Panc1 (cell line): ENCODE measurements at regions not wholly inside any gene's neighbourhood (a gene's known extent, or its start where the extent isn't known, plus 50 kb on each side); places are given as distances from the start of the nearest gene placed in this dataset.

Experiments
- ATAC-seq: fragments of 200-7000 bp; cut with Tn5 transposase; 2 replicates; pipeline ENCODE4 v1.9.1; 2020; ENCODE audit warnings: mild to moderate bottlenecking, moderate library complexity
- BruUV-seq: library from RNA; stranded (reverse); fragments of 400-500 nt; replicated peaks from 2 replicates; lab custom pipeline; 2021; lab: Mats Ljungman, UMichigan
- CTCF ChIA-PET: fragments of 300-600 bp; sonication (Branson Sonifier 250); formaldehyde crosslinking; loops from one replicate; lab custom pipeline; 2022; ENCODE audit warnings: antibody characterized with exemption; lab: Charles Lee
- POLR2A ChIA-PET: fragments of 300-600 bp; sonication (Branson Sonifier 250); formaldehyde crosslinking; loops from one replicate; lab custom pipeline; 2022; ENCODE audit warnings: antibody characterized with exemption; lab: Charles Lee
- DNase-seq: peaks from one replicate; pipeline ENCODE4 v3.0.0-alpha.2; 2010; ENCODE audit warnings: low read depth, low spot score
- H3K27ac ChIP-seq: 2 replicates; pipeline ENCODE4 v1.5.1; 2011; ENCODE audit warnings: mild to moderate bottlenecking, low read length, inconsistent platforms
- H3K27me3 ChIP-seq: fragments of 200-500 bp; sonication (Bioruptor generic); 2 replicates; pipeline ENCODE4 v1.6.0; 2014; ENCODE audit warnings: low read length, inconsistent platforms; ENCODE audit not compliant: control insufficient read depth, insufficient read depth
- H3K36me3 ChIP-seq: fragments of 200-500 bp; sonication (Bioruptor generic); 2 replicates; pipeline ENCODE4 v1.5.1; 2014; ENCODE audit warnings: inconsistent platforms, mild to moderate bottlenecking, low read length, moderate library complexity; ENCODE audit not compliant: control insufficient read depth, insufficient read depth
- H3K4me1 ChIP-seq: 2 replicates; pipeline ENCODE4 v1.5.1; 2011; ENCODE audit warnings: inconsistent platforms, mild to moderate bottlenecking, low read length, moderate library complexity; ENCODE audit not compliant: control insufficient read depth, insufficient read depth
- H3K4me3 ChIP-seq, 2 experiments: 2 replicates each; pipeline ENCODE4 v1.5.1; 2011 to 2012; ENCODE audit warnings: low read depth in 2 of 2, low read length in 2 of 2, mild to moderate bottlenecking in 2 of 2, inconsistent platforms in 1 of 2, moderate library complexity in 1 of 2
- H3K9me3 ChIP-seq: fragments of 200-500 bp; sonication (Bioruptor generic); 2 replicates; pipeline ENCODE4 v1.5.1; 2014; ENCODE audit warnings: low read depth, mild to moderate bottlenecking, inconsistent platforms, low read length, moderate library complexity; ENCODE audit not compliant: control insufficient read depth, insufficient read depth
- POLR2AphosphoS5 ChIP-seq: IDR thresholded peaks from 2 replicates; pipeline ENCODE4 v1.6.1; 2012; ENCODE audit warnings: mild to moderate bottlenecking, low read depth, low read length, moderate library complexity
- SIN3A ChIP-seq: IDR thresholded peaks from 2 replicates; pipeline ENCODE4 v1.6.1; 2012; ENCODE audit warnings: low read depth, mild to moderate bottlenecking, low read length, moderate library complexity, borderline replicate concordance; ENCODE audit not compliant: insufficient read depth
- TCF7L2 ChIP-seq: IDR thresholded peaks from 2 replicates; pipeline ENCODE4 v1.6.1; 2011; ENCODE audit warnings: mild to moderate bottlenecking, low read depth, low read length, inconsistent platforms
- in situ Hi-C: cut with HindIII; loops from 2 replicates; pipeline ENCODE4 v1.10.0; 2016; ENCODE audit warnings: low sequenced_read_pairs, low pct_unique_long_range_greater_than_20kb
- intact Hi-C: fragments of 100-400 bp; cut with micrococcal nuclease; formaldehyde crosslinking; loops from one replicate; pipeline ENCODE4 v1.10.0; 2022; ENCODE audit not compliant: unreplicated experiment
- TF ChIP-seq, protein P1 (sequence below), 2 experiments: IDR thresholded peaks; 2 replicates each; pipeline ENCODE4 v1.6.1; 2011 to 2012; ENCODE audit warnings: low read depth in 2 of 2, control low read depth in 1 of 2, low read length in 1 of 2, mild to moderate bottlenecking in 1 of 2, moderate library complexity in 1 of 2; ENCODE audit not compliant: insufficient read depth in 1 of 2
- TF ChIP-seq, protein P2 (sequence below): fragments of 450-650 bp; IDR thresholded peaks from 2 replicates; pipeline ENCODE4 v1.5.1; 2017; ENCODE audit warnings: mild to moderate bottlenecking

DNA sequence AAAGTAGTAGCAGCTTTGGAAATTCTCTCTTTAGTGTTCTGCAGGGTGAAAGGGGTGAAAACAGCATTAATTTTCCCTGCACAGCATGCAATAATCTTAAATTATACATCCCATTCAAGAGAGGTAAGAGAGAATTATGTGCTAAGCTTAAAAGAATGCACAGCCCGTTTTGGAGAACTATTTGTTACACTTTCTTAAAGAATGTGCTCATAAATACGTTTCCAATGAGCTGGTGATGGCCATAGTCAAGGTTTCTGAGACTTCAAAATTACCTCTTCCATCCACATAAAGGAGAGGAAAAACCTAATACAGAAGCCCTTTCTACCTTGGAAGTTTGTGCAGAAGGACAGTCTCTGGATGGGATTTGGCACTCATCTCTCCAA is 766.7 kb upstream of the TENM3 start:
- intact Hi-C loops (no loop called here), in situ Hi-C loops (no loop called here)
- no TSS peak for BruUV-seq
- TF ChIP-seq, protein P1, sequence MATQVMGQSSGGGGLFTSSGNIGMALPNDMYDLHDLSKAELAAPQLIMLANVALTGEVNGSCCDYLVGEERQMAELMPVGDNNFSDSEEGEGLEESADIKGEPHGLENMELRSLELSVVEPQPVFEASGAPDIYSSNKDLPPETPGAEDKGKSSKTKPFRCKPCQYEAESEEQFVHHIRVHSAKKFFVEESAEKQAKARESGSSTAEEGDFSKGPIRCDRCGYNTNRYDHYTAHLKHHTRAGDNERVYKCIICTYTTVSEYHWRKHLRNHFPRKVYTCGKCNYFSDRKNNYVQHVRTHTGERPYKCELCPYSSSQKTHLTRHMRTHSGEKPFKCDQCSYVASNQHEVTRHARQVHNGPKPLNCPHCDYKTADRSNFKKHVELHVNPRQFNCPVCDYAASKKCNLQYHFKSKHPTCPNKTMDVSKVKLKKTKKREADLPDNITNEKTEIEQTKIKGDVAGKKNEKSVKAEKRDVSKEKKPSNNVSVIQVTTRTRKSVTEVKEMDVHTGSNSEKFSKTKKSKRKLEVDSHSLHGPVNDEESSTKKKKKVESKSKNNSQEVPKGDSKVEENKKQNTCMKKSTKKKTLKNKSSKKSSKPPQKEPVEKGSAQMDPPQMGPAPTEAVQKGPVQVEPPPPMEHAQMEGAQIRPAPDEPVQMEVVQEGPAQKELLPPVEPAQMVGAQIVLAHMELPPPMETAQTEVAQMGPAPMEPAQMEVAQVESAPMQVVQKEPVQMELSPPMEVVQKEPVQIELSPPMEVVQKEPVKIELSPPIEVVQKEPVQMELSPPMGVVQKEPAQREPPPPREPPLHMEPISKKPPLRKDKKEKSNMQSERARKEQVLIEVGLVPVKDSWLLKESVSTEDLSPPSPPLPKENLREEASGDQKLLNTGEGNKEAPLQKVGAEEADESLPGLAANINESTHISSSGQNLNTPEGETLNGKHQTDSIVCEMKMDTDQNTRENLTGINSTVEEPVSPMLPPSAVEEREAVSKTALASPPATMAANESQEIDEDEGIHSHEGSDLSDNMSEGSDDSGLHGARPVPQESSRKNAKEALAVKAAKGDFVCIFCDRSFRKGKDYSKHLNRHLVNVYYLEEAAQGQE (IDR thresholded peaks at IDR 0.05; ENCODE audit: insufficient read depth in 1 of 2, low read depth in 2 of 2, low read length in 1 of 2): no peak
- TF ChIP-seq TCF7L2 (no peak), SIN3A (no peak), POLR2AphosphoS5 (no peak)
- TF ChIP-seq, protein P2, sequence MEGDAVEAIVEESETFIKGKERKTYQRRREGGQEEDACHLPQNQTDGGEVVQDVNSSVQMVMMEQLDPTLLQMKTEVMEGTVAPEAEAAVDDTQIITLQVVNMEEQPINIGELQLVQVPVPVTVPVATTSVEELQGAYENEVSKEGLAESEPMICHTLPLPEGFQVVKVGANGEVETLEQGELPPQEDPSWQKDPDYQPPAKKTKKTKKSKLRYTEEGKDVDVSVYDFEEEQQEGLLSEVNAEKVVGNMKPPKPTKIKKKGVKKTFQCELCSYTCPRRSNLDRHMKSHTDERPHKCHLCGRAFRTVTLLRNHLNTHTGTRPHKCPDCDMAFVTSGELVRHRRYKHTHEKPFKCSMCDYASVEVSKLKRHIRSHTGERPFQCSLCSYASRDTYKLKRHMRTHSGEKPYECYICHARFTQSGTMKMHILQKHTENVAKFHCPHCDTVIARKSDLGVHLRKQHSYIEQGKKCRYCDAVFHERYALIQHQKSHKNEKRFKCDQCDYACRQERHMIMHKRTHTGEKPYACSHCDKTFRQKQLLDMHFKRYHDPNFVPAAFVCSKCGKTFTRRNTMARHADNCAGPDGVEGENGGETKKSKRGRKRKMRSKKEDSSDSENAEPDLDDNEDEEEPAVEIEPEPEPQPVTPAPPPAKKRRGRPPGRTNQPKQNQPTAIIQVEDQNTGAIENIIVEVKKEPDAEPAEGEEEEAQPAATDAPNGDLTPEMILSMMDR: no peak
- H3K4me3 ChIP-seq: no peak overlapping the region
- CTCF ChIA-PET: no interaction called here
- H3K36me3 ChIP-seq: no peaks in the 10 kb centered on the region
- no peaks in the 10 kb centered on the region for H3K4me1 ChIP-seq
- no peak for DNase-seq
- no peaks in the 10 kb centered on the region for H3K9me3 ChIP-seq
- ATAC-seq: no peak
- no peak overlapping the region for H3K27ac ChIP-seq
- POLR2A ChIA-PET: no interaction called here
- no peaks in the 10 kb centered on the region for H3K27me3 ChIP-seq

DNA sequence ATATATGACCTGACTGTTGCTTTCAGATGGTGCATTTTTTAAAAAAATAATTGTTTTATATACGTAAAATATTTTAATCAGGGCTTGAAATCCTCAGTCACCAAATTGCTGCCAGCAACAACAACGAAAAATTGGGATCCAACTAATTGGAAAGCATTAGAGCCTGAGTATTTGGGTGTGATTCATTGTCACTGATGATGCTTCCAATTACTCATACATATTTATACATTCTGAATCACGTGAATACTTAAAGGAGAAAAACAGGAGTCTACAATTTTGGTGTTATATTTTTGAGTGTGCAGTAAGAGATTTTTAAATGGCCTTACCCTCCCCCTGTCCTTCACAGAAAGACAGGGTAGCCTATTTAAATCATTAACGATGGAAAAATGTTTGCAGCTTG is 765.6 kb upstream of the TENM3 start:
- Histone ChIP-seq H3K27me3 (no peaks in the 10 kb centered on the region), H3K4me3 (no peak overlapping the region), H3K4me1 (no peaks in the 10 kb centered on the region), H3K36me3 (no peaks in the 10 kb centered on the region), H3K27ac (no peak overlapping the region), H3K9me3 (no peaks in the 10 kb centered on the region)
- ChIA-PET CTCF (no interaction called here), POLR2A (no interaction called here)
- intact Hi-C loops (no loop called here), in situ Hi-C loops (no loop called here)
- ATAC-seq (no peak), DNase-seq (no peak)
- no TSS peak for BruUV-seq
- TF ChIP-seq, protein P2: no peak
- no peak for TF ChIP-seq TCF7L2
- TF ChIP-seq POLR2AphosphoS5: no peak
- TF ChIP-seq SIN3A: no peak
